Effector memory CD4-positive, alpha-beta T cell (primary cell): ENCODE measurements at regions not wholly inside any gene's neighbourhood (a gene's known extent, or its start where the extent isn't known, plus 50 kb on each side); places are given as distances from the start of the nearest gene placed in this dataset.

Experiments
- DNase-seq, 3 donors: peaks; one replicate each; pipeline ENCODE4 v3.0.0-alpha.2; 2020
- H3K27ac ChIP-seq: 2 replicates; pipeline ENCODE4 v1.7.0; 2013; ENCODE audit warnings: mild to moderate bottlenecking, low read length, moderate library complexity; ENCODE audit not compliant: insufficient read depth, poor library complexity, severe bottlenecking
- H3K27me3 ChIP-seq: replicated peaks from 2 replicates; pipeline ENCODE4 v1.7.0; 2013; ENCODE audit warnings: mild to moderate bottlenecking, low read length; ENCODE audit not compliant: insufficient read depth, control insufficient read depth, poor library complexity, severe bottlenecking
- H3K36me3 ChIP-seq: 2 replicates; pipeline ENCODE4 v1.7.0; 2013; ENCODE audit warnings: mild to moderate bottlenecking, low read length, moderate library complexity; ENCODE audit not compliant: control insufficient read depth, insufficient read depth
- H3K4me1 ChIP-seq: 2 replicates; pipeline ENCODE4 v1.7.0; 2013; ENCODE audit warnings: low read length, mild to moderate bottlenecking; ENCODE audit not compliant: control insufficient read depth, insufficient read depth, poor library complexity, severe bottlenecking
- H3K4me3 ChIP-seq: 2 replicates; pipeline ENCODE4 v1.7.0; 2013; ENCODE audit warnings: low read length, low read depth, mild to moderate bottlenecking; ENCODE audit not compliant: insufficient read depth, poor library complexity, severe bottlenecking
- H3K9me3 ChIP-seq: 2 replicates; pipeline ENCODE4 v1.7.0; 2013; ENCODE audit warnings: mild to moderate bottlenecking, low read length, moderate library complexity; ENCODE audit not compliant: control insufficient read depth

DNA sequence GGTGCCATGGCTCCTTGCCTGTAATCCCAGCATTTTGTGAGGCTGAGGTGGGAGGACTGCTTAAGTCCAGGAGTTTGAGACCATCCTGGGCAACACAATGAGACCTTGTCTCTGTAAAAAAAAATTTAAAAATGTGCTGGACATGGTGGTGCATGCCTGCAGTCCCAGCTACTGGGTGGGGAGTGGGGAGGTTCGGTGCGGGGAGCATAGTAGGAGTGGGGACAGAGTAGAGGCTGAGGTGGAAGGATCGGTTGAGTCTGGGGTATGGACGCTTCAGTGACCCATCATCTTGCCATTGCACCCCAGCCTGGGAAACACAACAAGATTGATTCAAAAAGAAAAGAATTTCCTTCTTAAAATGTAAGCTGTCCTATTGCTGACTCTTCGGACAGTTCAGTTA lies 1490.0 kb upstream of the GBE1 start:
- no peaks in the 10 kb centered on the region for H3K27me3 ChIP-seq
- H3K4me1 ChIP-seq: no peaks in the 10 kb centered on the region
- H3K36me3 ChIP-seq: no peaks in the 10 kb centered on the region
- no peak for DNase-seq
- H3K27ac ChIP-seq: no peak overlapping the region
- no peak overlapping the region for H3K4me3 ChIP-seq
- H3K9me3 ChIP-seq: peaks cover 2% of the 10 kb centered on the region

DNA sequence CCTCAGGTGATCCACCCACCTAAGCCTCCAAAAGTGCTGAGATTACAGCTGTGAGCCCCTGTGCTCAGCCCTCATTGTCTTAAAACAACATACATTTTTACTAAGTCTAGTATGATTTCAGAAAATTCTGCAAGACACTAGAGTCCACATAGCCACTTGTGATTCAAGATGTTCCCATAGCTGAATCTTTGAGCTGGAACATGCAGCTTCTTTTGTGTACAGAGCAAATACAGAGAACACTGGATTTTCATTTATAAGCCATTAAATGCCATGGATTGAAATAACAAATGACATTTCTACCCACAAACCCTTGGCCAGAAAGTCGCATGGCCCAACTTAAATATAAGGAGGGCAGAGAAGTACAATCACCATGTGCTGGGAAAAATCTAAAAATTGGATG lies 1489.2 kb upstream of the GBE1 start:
- no peak for DNase-seq
- H3K4me3 ChIP-seq: no peak overlapping the region
- H3K4me1 ChIP-seq: no peaks in the 10 kb centered on the region
- no peak overlapping the region for H3K27ac ChIP-seq
- H3K9me3 ChIP-seq: peaks cover 2% of the 10 kb centered on the region
- no peaks in the 10 kb centered on the region for H3K36me3 ChIP-seq
- H3K27me3 ChIP-seq: no peaks in the 10 kb centered on the region

DNA sequence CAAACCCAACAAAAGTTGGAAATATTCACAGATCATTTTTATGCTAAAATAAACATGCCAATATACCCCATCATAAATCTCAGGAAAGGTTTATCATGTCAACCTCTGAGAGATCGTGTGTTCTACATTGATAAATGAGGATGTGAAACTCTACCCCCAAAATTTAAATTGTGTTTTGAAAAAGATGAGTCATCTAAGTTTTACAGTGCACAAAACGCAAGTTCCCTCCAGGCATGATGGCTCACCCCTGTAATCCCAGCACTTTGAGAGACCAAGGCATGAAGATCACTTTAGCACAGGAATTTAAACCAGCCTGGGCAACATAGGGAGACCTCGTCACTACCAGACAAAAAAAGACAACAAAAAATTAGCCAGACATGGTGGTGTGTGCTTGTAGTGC lies 1487.0 kb upstream of the GBE1 start:
- no peak overlapping the region for H3K4me3 ChIP-seq
- DNase-seq: no peak
- H3K4me1 ChIP-seq: no peaks in the 10 kb centered on the region
- H3K27ac ChIP-seq: no peak overlapping the region
- no peaks in the 10 kb centered on the region for H3K36me3 ChIP-seq
- H3K27me3 ChIP-seq: no peaks in the 10 kb centered on the region
- peaks cover 2% of the 10 kb centered on the region for H3K9me3 ChIP-seq

GRCh38 chr3:83235180-83235814 lies 1473.9 kb upstream of the GBE1 start:
- no peaks in the 10 kb centered on the region for H3K4me1 ChIP-seq
- no peak for DNase-seq
- H3K27me3 ChIP-seq: no peaks in the 10 kb centered on the region
- no peaks in the 10 kb centered on the region for H3K9me3 ChIP-seq
- H3K27ac ChIP-seq: no peak overlapping the region
- no peaks in the 10 kb centered on the region for H3K36me3 ChIP-seq
- no peak overlapping the region for H3K4me3 ChIP-seq

- Histone ChIP-seq H3K9me3 (no peaks in the 10 kb centered on the region), H3K4me1 (no peaks in the 10 kb centered on the region), H3K27me3 (no peaks in the 10 kb centered on the region), H3K36me3 (no peaks in the 10 kb centered on the region), H3K4me3 (no peak overlapping the region), H3K27ac (no peak overlapping the region)
- no peak for DNase-seq
These were observed 1472.3 kb upstream of the GBE1 start for GRCh38 chr3:83233715-83234114.

GRCh38 chr3:83230841-83231240 lies 1469.4 kb upstream of the GBE1 start:
- H3K4me1 ChIP-seq: no peaks in the 10 kb centered on the region

GRCh38 chr3:83230376-83230775 lies 1468.9 kb upstream of the GBE1 start:
- no peaks in the 10 kb centered on the region for H3K27me3 ChIP-seq
- no peaks in the 10 kb centered on the region for H3K36me3 ChIP-seq
- no peak overlapping the region for H3K27ac ChIP-seq
- H3K4me3 ChIP-seq: no peak overlapping the region
- no peaks in the 10 kb centered on the region for H3K9me3 ChIP-seq
- DNase-seq: no peak
- H3K4me1 ChIP-seq: no peaks in the 10 kb centered on the region

More at GRCh38 chr3:83230841-83231240, 1469.4 kb upstream of the GBE1 start:
- H3K4me3 ChIP-seq: no peak overlapping the region
- no peaks in the 10 kb centered on the region for H3K9me3 ChIP-seq
- no peak for DNase-seq
- no peaks in the 10 kb centered on the region for H3K27me3 ChIP-seq
- no peaks in the 10 kb centered on the region for H3K36me3 ChIP-seq
- H3K27ac ChIP-seq: no peak overlapping the region

DNA sequence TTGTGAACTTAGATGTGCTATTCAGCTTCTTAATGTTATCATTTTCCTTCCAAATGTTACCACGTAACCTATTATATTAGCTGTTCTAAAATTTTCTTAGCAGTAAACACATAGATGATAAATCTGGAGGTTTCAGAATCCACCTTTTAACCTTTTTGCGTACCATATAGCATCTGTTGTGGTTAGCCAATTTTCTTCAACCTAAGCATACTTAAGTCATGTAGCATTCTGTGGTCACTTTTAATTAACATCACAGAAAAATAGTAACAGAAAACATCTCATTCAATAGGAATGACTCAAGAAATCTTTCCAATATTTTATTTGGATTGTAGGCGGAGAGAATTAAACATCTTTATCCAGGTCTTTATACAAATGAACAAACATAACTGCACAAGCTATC lies 1465.3 kb upstream of the GBE1 start:
- Histone ChIP-seq H3K27me3 (no peaks in the 10 kb centered on the region), H3K4me3 (no peak overlapping the region), H3K27ac (no peak overlapping the region), H3K36me3 (no peaks in the 10 kb centered on the region), H3K9me3 (no peaks in the 10 kb centered on the region), H3K4me1 (no peaks in the 10 kb centered on the region)
- DNase-seq: no peak

DNA sequence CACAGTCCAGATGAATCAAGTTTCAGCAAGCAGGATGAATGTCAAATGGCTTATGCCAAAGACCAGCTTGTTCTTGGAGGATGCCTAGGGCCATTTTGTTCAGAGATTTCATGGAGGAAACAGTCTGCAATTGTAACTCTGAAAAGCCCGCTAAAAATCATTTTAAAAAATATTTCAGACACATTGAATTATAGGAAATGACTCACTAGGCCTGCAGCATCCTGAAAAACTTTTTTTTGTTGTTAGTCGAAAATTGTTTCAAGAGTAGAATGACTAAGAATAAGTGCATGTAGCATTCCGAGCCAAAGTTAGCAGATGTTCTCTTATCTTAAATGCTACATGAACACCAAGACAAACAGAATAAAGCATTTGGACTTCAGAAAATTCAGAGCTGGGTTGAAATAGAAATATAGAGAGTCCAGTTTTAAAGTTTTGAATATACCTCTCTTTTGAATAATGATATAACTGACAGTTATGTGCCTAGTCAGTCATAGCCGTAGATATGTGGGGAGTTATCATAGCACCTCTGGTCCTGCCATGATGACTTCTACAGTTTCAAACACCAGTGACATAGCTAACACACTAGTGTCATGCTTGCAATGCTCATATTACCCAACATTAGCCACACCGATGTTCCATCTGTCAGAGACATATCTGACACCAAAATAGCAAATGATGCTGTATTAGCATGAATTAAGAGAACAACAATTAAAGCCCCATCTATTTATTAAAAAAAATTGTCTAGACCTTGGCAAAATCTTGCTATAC lies 1462.8 kb upstream of the GBE1 start:
- no peaks in the 10 kb centered on the region for H3K9me3 ChIP-seq
- H3K27me3 ChIP-seq: no peaks in the 10 kb centered on the region
- no peaks in the 10 kb centered on the region for H3K4me1 ChIP-seq
- H3K36me3 ChIP-seq: no peaks in the 10 kb centered on the region
- H3K4me3 ChIP-seq: no peak overlapping the region
- DNase-seq: no peak
- H3K27ac ChIP-seq: no peak overlapping the region

DNA sequence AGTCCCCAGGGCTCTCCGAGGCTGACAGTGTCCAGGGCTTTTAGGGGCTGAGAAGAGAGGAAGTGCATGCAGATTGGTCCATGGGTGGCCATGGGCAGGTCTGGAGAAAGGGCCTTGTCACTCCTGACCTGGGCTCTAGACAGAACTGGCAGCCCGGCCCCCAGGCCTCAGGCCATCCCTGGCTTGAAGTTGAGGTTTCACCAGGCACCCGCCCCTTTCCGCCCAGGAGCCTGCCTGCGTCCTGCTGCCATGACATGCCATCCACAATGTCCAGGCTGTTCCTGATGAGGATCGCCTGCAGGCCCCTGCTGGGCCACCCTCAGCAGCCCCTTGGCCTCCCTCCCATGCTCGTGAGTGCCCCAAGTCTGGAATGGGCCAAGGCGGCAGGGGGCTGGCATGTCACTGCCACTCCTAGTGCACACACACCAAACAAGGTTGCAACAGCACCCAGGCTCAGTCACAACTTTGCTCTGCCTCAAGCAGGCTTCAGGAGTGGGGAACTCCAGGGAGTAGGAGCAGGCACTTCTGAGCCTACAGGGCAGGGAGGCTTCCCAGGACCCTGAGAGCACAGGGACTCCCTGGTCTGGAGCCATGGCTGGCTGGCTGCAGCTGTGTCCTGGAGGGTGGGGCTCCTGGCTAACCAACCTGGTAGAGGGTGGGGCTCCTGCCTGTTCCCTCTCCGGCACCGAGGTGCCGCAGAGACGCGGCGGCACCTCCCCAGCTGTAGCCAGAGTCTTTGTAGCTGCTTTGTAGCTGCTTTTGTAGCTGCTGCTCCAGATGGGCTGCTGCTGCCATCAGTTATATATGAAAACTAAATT lies 1457.1 kb upstream of the GBE1 start:
- Histone ChIP-seq H3K4me3 (no peak overlapping the region), H3K9me3 (no peaks in the 10 kb centered on the region), H3K27ac (no peak overlapping the region), H3K36me3 (no peaks in the 10 kb centered on the region), H3K4me1 (no peaks in the 10 kb centered on the region), H3K27me3 (no peaks in the 10 kb centered on the region)
- no peak for DNase-seq
